GM10266 (cell line): ENCODE measurements at regions not wholly inside any gene's neighbourhood (a gene's known extent, or its start where the extent isn't known, plus 50 kb on each side); places are given as distances from the start of the nearest gene placed in this dataset.

ENCODE experiments used
- DNase-seq: peaks from one replicate; pipeline ENCODE4 v3.0.0; 2012; ENCODE audit errors: extremely low spot score
- TF ChIP-seq, protein P1 (sequence below): IDR thresholded peaks from 2 replicates; pipeline ENCODE4 v1.5.1; 2012; ENCODE audit warnings: mild to moderate bottlenecking, low read depth; ENCODE audit not compliant: control insufficient read depth, insufficient read depth; ENCODE audit errors: missing control alignments

- TF ChIP-seq, protein P1, sequence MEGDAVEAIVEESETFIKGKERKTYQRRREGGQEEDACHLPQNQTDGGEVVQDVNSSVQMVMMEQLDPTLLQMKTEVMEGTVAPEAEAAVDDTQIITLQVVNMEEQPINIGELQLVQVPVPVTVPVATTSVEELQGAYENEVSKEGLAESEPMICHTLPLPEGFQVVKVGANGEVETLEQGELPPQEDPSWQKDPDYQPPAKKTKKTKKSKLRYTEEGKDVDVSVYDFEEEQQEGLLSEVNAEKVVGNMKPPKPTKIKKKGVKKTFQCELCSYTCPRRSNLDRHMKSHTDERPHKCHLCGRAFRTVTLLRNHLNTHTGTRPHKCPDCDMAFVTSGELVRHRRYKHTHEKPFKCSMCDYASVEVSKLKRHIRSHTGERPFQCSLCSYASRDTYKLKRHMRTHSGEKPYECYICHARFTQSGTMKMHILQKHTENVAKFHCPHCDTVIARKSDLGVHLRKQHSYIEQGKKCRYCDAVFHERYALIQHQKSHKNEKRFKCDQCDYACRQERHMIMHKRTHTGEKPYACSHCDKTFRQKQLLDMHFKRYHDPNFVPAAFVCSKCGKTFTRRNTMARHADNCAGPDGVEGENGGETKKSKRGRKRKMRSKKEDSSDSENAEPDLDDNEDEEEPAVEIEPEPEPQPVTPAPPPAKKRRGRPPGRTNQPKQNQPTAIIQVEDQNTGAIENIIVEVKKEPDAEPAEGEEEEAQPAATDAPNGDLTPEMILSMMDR: no peak
- no peak for DNase-seq
These were observed 285.8 kb upstream of the SULF2 start for GRCh38 chr20:48070991-48071652.

- no peak for DNase-seq
- TF ChIP-seq, protein P1: no peak
These were observed 284.3 kb upstream of the SULF2 start for GRCh38 chr20:48069596-48069995.

- TF ChIP-seq, protein P1: no peak
- no peak for DNase-seq
These were observed 281.6 kb upstream of the SULF2 start for GRCh38 chr20:48066851-48067250.

GRCh38 chr20:48066246-48066645 is 281.0 kb upstream of the SULF2 start:
- DNase-seq: no peak
- TF ChIP-seq, protein P1: no peak

DNA sequence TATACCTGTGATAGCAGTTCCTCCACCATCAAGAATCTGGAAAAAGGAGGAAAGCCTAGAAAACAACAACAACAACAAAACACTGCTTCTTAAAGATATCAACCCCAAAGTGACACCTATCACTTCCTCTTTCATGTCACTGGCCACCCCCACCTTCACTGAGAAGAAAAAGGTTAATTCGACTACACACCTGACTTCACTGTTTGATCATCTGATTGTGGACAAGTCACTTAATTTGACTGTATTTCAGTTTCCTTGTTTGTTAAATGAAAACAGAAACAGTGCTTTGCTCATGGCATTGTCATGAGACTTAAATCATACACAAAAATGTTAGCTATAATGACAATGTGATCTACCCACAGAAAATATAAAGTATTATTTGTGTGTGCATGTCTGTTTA is 280.6 kb upstream of the SULF2 start:
- TF ChIP-seq, protein P1: no peak
- DNase-seq: no peak

DNA sequence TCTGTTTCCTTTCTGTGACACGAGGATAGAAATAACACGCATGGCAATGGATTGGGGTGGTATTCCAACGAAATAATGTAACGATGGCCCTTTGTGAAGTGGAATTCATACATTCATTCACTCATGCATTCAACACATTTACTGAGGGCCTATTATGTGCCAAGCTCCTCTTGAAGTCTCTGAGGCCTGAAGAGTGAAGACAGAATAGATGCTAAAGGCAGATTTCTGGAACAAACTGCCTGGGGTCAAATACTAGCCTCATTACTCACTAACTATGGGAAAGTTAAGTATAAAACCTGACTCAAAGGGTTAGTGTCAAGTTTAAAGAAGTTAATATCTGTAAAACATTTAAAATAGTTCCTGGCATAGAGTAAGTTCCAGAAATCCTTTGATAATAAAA is 279.6 kb upstream of the SULF2 start:
- no peak for DNase-seq
- TF ChIP-seq, protein P1: no peak

DNA sequence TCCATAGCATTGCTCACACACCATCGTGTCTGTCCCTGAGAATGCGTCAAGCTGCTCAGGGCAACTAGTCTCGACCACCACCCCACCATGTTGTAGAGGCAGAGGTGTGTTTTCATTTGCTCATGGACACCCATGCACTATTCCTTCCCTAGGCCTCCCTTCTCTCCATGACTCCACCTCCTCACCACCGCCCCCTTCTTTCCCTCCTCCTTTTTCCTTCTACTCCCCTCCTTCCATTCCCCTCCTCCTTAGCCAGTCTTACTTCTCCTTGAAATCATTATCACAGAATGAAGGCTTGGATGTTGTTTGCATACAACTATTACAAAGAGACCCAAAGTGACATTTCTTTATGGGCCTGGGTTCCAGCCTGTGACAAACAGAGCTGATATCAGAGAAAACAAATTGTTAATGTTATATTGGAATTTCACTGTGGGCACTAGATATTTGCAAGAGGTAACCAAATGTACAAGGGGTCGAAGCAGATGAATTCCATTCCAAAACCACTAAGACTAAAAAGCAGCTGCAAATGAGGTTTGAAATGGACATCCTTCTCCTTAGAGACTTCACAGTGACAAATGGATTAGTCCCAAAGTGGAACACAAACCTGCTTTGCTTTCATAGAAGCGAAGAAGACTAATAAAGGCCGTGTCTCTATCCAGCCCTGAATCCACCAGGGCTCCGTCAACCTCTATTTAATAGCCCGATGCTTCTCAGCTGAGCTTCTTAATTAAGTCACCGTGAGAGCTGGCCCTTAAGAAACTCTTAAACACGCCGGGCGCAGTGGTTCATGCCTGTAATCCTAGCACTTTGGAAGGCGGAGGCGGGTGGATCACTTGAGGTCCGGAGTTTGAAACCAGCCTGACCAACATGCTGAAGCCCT is 275.8 kb upstream of the SULF2 start:
- DNase-seq: no peak
- TF ChIP-seq, protein P1: no peak
